GM18498 (cell line): ENCODE measurements at regions not wholly inside any gene's neighbourhood (a gene's known extent, or its start where the extent isn't known, plus 50 kb on each side); places are given as distances from the start of the nearest gene placed in this dataset.
A peak's percentile ranks its signal among the peaks of the same experiment; 100 is the strongest.
"Not testable (repeated sequence)": the region's sequence is repeated elsewhere in the genome, so short reads cannot be mapped to it uniquely, and the experiment has no call there.

ENCODE experiments used
- ATAC-seq: cut with Tn5 transposase; IDR thresholded peaks from one replicate; pipeline ENCODE4 v1.9.1; 2021; ENCODE audit warnings: mild to moderate bottlenecking, moderate library complexity; ENCODE audit not compliant: unreplicated experiment

- ATAC-seq = no peak
Observed at GRCh38 chr5:92952243-92952642, 628.8 kb downstream of the NR2F1-AS1 start.

DNA sequence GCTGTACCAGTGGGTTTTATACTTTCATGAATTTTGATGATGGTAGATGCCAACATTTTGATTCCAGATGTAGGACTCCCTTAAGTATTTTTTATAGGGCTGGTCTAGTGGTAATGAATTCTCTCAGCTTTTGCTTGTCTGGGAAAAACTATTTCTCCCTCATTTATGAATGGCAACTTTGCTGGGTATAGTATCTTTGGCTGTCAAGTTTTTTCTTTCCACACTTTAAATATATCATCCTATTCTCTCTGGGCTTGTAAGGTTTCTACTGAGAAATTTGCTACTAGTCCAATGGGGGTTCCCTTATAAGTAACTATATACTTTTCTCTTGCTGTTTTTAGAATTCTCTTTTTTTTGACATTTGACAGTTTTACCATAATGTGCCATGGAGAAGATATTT is 629.3 kb downstream of the NR2F1-AS1 start:
- no peak for ATAC-seq

DNA sequence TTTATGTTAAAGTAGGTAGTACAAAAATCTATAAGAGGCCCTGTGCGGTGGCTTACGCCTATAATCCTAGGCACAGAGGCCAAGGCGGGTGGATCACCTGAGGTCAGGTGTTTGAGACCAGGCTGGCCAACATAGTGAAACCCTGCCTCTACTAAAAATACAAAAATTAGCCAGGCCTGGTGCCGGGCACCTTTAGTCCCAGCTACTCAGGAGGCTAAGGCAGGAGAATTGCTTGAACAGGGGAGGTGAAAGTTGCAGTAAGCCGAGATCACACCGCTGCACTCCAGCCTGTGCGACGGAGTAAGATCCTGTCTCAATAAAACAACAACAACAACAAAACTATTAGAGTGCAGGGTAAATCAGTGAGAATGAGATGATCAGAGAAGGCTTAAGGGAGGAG is 634.5 kb downstream of the NR2F1-AS1 start:
- no peak for ATAC-seq

GRCh38 chr5:92945605-92946097 is 635.4 kb downstream of the NR2F1-AS1 start:
- peak; percentile 52 for ATAC-seq

GRCh38 chr5:92944903-92945604 is 636.0 kb downstream of the NR2F1-AS1 start:
- ATAC-seq = no peak

DNA sequence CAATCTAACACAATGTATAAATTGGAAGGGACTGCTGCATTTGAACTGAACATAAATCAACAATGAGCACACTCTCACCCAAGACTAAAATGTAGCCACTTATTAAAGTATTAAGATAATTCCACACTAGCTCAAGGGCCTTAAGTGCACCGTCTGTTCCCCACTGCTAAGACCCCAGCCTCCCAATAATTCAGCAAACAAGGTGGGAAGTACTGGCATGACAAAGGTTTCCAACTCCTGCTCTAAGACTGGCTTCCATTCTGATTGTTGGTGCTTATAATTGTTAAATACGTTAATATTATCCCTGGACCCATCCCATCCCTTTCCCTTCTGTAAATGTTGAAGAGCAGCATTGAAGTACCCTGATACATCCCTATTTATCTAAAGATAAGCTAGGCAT is 636.7 kb downstream of the NR2F1-AS1 start:
- no peak for ATAC-seq

GRCh38 chr5:92942762-92943161 is 638.3 kb downstream of the NR2F1-AS1 start:
- ATAC-seq = no peak

DNA sequence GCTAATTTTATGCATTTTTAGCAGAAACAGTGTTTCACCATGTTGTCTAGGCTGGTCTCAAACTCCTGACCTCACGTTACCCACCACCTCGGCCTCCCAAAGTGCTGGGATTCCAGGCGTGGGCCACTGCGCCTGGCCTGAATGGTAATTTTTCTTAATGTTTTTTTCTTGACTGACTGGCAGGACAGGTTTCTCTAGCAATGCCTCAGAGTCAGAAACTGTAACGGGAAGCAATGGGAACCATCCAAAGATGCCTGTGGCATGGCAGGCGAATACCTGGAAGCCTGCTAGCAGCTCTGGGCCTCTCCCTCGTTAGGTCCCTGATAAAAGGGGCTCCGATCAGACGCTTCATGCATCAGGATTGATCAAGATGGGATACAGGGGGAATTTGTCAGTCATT is 639.2 kb downstream of the NR2F1-AS1 start:
- no peak for ATAC-seq

DNA sequence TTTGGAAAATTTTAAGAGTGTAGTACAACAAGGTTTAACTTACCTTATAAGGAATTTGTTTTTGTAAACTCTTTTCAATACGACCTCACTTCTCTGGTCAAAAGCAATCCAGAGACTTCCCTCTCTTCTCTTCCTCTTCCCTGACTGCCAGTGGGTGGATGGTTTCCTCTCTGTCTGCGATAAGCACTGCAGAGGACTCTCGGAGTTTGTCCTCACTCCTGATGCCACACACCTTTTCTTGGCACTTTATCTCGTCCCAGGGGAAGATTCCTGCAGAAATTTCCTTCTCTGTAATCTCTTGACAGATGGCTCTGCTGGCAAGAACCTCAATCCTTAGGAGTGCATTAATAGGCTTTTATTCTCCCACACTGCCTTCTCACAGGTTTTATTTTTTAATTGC is 641.6 kb downstream of the NR2F1-AS1 start:
- no peak for ATAC-seq

- not testable (repeated sequence) for ATAC-seq
Observed at GRCh38 chr5:92937396-92937795, 643.6 kb downstream of the NR2F1-AS1 start.

- ATAC-seq = no peak
Observed at GRCh38 chr5:92930057-92930456, 651.0 kb downstream of the NR2F1-AS1 start.

GRCh38 chr5:92927291-92927778 is 653.7 kb downstream of the NR2F1-AS1 start:
- ATAC-seq = no peak

- ATAC-seq = no peak
Observed at GRCh38 chr5:92923885-92924284, 657.1 kb downstream of the NR2F1-AS1 start.

GRCh38 chr5:92922231-92922967 is 658.6 kb downstream of the NR2F1-AS1 start:
- ATAC-seq = no peak

DNA sequence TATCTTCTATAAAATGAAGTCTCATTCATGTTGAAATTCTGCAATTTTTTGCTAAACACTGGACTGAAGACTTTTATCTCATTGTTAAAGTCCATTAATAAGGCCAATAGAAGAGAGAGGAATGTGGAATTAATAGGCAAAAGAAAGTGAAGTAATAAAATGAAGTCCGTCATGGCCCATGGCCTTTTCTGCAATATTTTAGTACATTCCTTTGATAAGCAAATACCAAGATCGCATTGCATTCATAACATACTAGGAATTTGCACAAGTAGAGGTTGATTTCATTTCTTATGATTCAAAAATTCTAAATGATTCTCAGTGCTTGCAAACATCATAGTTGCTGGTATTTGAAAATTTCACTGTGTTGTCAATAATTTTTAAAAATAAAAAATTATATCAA is 664.0 kb downstream of the NR2F1-AS1 start:
- no peak for ATAC-seq

- no peak for ATAC-seq
Observed at GRCh38 chr5:92916036-92916435, 665.0 kb downstream of the NR2F1-AS1 start.

DNA sequence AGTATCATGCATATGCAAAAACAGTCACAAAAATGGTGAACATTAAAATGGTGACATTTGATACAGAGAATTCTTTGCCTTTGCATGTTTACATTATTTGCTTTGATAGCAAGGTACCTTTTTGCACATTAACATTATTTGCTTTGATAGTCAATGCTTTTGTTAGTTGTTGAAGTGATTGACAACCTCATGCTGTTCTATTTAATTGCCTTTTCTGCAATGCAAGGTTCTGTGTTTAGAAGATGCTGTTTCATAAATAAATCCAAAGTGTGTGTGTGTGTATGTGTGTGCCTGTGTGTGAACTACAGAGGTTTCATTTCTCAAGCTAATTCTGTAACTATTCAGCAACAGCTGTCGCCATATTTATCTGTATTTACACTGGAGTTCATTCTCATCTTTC is 668.7 kb downstream of the NR2F1-AS1 start:
- ATAC-seq = no peak

DNA sequence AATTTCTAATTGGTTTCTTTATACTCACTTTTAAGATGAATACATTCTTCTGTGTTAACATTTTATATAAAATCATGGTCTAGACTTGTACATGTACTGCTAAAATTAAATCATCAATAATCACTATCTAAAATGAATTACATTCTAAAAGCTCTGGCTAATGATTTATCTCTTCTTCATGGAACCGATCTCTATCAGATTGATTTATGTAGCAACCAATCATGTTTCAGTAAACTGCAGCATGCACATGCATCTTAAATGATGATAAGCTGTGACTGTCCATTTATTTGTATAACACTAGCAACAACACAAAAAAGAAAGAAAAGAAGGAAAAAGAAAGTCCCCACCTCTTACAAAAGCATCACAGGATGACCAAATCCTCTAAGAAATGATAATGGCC is 669.2 kb downstream of the NR2F1-AS1 start:
- no peak for ATAC-seq

DNA sequence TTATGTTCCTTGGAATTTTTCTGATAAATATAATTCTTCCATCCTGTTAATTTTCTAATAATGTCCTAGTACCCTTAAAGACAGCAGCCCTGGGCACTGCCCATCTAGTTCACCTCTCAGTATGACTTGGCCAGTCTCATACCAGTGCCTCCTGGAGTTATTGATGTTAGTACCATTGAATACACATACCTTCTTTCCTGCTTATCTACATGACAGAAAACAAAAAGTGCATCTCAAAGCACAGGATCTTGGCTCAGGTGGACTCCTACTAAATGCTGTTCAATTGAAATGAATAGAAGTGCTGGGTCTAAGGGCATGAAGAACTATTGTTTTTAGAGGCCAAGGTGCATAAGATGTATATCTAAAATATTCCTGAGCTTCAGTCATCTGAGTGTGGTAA is 669.7 kb downstream of the NR2F1-AS1 start:
- ATAC-seq = no peak

GRCh38 chr5:92909602-92909962 is 671.4 kb downstream of the NR2F1-AS1 start:
- ATAC-seq = no peak

DNA sequence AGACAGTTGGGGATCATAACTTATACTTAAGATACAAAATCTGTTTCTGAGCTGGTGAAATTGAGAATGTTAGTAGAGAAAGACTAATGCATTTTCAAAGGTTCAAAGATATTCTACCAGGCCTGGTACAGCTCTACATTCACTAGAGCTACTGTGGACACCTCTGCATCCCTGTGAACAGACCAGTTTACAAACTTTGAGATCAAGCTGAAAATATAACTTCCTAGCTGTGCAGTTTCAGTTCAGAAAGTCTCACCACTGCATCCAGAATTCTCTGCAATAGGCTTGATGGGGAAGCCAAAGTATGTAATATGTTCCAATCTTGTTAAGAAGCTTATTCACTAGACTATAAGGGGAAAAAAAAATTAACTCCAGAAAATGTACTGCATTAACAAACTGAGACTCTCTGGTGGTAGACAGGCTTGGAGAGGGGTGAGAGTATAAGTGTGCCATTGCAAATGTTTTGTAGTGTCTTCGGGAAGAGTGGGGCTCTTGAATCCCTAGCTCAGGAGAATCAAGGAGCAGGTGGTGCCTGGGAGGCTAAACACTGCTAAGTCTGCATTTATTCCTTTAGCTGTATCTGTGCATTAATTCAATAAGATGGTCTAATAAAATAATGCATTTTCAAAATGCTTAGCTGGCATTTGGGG is 671.9 kb downstream of the NR2F1-AS1 start:
- no peak for ATAC-seq
